ENCODE measurements at regions not wholly inside any gene's neighbourhood (a gene's known extent, or its start where the extent isn't known, plus 50 kb on each side); places are given as distances from the start of the nearest gene placed in this dataset.
"Not testable (repeated sequence)": the region's sequence is repeated elsewhere in the genome, so short reads cannot be mapped to it uniquely, and the experiment has no call there.

- no peak for DNase-seq
Observed at GRCh38 chr2:125736306-125736705, 919.7 kb upstream of the GYPC start.

DNA sequence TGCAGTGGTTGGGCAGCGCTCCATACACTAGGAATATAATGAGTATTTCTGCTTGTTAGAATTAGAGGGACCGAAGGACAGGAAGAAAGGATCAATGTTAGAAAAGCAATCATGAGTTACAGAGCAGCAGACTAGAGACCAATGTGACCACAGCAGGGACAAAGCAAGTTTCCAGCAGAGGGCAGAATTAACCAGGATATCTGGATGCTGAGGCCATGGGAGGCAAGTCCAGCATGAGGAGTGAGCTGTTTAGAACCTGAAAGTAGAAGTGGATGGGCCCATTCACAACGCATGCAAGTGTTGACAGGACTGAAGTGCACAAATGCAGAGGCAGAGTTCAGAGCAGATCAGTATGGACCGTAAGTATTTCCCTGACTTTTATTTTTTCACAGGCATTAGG, 910.4 kb upstream of the GYPC start:
- DNase-seq = no peak

DNA sequence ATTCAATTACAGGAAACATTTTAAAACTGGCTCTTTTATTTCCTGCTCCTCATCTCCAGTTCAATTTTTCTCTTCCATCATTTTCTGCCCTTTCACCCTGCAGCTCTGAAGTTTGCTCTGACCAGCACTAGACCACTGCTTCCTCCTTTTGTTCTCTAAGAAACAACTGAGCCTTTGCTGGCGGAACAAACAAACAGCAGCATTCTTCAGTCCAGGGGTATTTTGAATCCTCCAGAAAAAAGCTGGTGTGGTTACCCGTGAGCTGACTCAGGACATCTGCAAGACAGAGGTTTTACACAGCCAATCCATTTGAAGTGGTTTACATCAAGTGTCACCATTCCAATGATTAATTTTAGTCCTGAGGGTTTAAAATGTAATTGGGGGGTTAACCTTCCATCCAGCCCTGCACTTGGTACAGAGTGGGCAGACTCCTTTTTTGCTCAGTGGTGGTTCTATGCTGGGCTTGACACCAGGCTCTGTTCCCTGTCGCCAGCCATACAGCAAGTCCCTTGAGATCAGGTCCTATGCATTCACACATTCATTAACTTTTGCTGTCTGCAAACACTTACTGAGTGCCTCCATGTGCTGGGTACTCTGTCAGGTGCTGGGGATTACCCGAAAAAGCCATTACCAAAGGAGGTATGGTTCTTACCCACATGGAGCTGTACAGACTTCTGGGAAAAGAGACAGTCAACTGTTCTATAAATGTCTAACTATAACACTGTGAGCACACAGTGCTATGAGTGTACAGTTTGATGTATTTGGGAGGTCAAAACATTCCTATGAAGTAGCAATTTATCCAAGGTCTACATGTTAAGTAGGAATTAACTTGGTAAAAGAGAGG, 909.4 kb upstream of the GYPC start:
- DNase-seq = no peak

- DNase-seq = no peak
Observed at GRCh38 chr2:125747165-125747425, 908.9 kb upstream of the GYPC start.

GRCh38 chr2:125756431-125756830, 899.5 kb upstream of the GYPC start:
- no peak for DNase-seq

DNA sequence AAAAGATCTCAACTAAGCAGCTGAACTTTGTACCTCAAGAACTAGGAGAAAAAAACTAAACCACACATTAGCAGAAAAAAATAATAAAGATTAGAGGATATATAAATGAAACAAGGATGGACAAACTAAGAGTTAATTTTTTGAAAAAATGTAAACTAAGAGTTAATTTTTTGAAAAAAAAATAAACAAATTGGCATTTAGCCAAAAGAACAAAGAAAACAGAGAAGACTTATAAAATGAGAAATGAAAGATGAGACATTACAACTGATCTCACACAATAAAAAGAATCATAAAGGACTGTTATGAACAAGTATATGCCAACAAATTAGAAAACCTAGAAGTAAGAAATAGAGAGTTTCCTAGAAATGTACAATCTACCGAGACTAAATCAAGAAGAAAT, 859.2 kb upstream of the GYPC start:
- no peak for DNase-seq

GRCh38 chr2:125797192-125797591, 858.8 kb upstream of the GYPC start:
- DNase-seq = no peak

DNA sequence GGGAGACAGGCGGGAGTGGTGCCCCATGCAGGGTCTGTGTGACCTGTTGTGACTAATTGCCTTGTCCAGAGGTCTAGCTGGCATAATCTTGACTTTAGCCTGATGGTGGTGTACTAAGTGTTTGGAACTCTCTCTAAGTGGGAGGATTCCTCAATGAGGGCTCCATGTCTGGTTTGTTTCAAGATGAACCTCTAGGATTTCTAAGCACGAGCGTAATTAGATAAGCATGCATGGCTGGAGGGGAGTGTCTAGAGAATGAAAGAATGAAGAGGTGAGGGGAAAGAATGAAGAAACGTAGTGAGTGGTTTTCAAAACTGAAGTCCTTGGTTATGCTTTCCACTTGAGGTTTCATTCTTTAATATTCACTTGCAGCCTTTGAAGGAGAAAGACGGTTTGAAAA, 833.2 kb upstream of the GYPC start:
- DNase-seq = no peak

GRCh38 chr2:125825781-125826180, 830.2 kb upstream of the GYPC start:
- not testable (repeated sequence) for DNase-seq

- no peak for DNase-seq
Observed at GRCh38 chr2:125837128-125837527, 818.8 kb upstream of the GYPC start.

GRCh38 chr2:125837611-125838010, 818.3 kb upstream of the GYPC start:
- no peak for DNase-seq

- DNase-seq = no peak
Observed at GRCh38 chr2:125839945-125840344, 816.0 kb upstream of the GYPC start.

DNA sequence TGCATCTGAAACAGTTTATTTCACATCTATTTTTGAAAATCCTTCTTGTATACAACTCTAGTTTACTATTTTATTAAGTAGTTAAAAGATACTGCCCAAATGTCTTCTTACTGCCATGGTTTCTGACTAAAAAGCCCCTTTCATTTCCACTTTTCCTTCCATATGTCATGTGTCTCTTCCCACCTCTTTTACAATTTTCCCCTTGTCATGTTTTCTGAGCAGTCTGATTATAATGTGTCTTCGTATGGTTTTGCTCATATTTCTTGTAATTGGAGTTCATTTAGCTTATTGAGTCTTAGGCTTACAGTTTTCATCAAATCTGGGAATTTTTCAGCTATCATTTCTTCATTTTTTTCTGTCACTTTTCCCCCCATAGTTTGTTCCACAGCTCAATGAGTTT, 813.9 kb upstream of the GYPC start:
- DNase-seq = no peak

DNA sequence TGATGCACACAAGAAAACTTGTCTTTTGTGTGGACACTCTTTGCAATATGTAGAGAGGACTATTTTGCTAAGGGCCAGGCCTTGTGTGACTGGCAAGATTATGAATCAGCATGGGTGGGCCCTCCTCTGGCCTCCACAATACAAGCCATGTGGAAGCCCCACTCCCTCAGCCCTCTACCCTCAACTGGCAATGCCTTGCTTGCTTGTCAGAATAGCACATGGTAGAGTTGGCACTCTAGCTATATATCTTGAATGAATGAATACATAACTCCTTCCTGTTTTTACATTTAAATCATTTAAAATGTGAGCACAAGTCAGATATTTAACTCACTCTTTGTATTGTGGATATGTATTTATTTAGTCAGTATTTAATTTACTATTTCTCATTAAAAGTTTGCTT, 805.4 kb upstream of the GYPC start:
- DNase-seq = no peak

- DNase-seq = no peak
Observed at GRCh38 chr2:125852364-125852763, 803.6 kb upstream of the GYPC start.

GRCh38 chr2:125853626-125854025, 802.3 kb upstream of the GYPC start:
- DNase-seq = no peak

DNA sequence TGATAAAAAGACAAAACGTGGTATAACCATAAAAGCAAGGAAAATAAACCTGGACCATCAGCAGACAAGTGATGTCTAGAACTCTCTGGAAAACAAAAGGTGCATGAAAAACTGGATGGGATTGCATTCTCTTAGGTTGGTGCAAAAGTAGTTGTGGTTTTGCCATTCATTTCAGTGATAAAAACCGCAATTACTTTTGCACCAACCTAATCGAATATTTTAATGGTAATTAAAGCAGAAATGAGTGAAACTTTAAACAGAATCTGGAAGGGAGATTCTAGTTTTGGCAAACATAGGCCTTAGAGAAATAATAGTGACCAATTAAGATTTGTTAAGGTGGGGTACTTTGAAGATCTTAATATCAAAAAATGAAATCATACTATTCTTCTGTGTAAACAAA, 800.8 kb upstream of the GYPC start:
- DNase-seq = no peak

DNA sequence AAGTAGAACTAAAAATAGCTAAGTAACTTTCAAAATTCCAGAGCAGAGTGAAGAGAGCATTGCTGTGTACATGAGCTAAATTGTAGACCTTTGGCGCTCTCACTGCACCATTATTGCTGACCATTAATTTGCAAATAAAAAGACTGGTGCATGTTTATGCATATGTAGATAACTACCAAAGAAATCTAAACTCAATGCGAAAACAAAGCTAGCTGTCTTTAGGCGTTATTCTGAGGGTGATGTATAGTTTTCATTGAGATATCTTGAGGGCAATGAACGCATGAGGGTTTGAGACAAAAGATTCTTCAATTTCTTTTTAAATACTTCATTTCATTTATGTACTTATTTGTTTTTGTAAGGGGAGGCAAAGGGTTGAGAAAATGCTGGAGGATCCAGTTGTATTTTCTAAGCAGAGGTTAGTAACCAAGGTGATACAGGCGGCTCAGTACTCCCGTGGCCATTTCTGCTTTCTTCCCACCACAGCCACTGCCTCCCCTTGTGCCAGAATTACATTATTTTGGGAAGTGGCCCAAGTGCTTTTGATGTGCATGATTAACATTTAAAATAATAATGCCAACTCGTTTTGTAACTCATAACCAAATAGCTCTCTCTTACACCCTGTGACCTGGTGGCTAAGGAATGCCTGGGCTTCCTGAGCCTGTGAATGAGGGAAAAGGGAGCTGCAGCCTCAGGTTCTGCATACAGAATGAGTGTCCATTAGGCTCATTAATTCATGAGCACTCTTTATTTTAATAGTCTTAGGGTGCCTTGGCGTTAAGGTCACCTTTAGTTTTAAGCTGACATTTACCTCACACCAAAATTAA, 797.8 kb upstream of the GYPC start:
- DNase-seq = no peak

DNA sequence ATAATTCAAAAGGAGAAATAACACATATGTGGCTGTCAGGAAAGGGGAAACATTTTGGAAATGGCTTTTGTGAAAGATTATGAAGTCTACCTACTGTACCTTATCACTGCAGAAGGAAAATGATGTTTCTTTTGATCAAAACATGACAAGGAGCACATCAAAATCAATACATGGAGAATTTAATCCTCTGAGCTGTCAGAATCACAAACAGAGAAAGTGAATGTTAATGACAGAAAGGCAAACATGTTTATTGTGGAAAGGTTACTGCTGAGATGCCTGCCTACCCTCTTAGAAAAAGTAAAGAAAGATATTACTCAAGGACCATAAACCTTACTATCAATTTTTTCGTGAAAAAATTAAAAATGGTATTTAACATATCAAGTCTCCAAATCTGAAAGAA, 794.5 kb upstream of the GYPC start:
- DNase-seq = no peak

GRCh38 chr2:125867908-125868307, 788.0 kb upstream of the GYPC start:
- DNase-seq = no peak

- DNase-seq = no peak
Observed at GRCh38 chr2:125870264-125870663, 785.7 kb upstream of the GYPC start.

DNA sequence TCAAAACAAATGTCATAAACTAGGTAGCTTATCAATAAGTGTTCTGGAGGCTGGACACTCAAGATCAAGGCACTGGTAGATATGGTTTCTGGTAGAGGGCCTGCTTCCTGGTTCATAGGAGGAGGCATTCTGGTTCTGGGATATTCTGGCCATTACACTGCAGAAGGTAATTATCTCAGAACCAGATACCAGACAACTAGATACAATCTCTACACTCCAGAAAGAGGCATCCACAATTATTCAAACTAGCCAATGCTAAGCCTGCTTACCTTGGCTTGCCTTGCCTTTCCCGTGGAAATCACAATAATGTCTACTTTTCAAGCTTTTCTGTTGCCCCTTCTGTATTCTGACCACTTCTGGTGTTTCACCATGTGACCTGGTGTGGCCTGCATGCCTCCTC, 785.2 kb upstream of the GYPC start:
- DNase-seq = no peak

DNA sequence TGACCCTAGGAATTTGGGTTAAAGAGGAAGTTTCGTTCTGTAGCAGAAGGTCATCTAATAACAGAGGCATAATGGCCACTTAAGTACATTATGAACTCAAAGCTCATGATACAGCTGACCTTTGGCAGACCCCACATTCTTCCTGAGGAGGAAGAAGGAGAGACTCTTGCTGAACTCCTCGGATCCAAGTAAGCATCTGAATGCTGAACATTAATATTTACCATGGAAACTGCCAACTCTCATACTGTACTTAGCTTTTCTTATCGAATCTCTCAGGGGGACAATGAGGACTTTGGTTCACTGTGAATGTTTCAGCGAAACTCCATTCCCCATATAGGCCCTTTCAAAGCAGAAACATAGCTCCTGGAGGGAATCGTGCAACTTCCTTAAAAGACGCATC, 781.4 kb upstream of the GYPC start:
- no peak for DNase-seq

DNA sequence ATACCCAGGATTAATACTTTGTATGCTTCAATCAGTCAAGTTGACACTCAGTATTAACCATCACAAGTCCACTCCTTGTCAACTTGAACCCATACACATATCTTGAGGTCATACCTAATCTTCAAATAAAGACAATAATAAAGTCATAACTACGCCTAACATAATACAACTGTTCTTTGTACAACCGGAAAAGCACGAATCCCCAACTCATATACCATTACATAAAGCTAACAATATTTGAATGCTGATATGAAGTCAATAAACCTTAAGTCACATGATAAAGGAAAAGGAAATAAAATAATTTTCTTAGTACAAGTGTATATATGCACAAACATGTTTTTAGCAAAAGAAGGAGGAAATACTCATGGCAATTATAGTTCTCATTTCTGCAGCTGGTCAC, 770.6 kb upstream of the GYPC start:
- DNase-seq = no peak

GRCh38 chr2:125886153-125886552, 769.8 kb upstream of the GYPC start:
- DNase-seq = no peak

Measured in stimulated activated CD4-positive, alpha-beta T cell treated with anti-CD3 and anti-CD28 coated beads, Interleukin-4, amount 100 ng/mL, for 1 hour (primary cell).